ENCODE measurements at regions not wholly inside any gene's neighbourhood (a gene's known extent, or its start where the extent isn't known, plus 50 kb on each side); places are given as distances from the start of the nearest gene placed in this dataset.

DNA sequence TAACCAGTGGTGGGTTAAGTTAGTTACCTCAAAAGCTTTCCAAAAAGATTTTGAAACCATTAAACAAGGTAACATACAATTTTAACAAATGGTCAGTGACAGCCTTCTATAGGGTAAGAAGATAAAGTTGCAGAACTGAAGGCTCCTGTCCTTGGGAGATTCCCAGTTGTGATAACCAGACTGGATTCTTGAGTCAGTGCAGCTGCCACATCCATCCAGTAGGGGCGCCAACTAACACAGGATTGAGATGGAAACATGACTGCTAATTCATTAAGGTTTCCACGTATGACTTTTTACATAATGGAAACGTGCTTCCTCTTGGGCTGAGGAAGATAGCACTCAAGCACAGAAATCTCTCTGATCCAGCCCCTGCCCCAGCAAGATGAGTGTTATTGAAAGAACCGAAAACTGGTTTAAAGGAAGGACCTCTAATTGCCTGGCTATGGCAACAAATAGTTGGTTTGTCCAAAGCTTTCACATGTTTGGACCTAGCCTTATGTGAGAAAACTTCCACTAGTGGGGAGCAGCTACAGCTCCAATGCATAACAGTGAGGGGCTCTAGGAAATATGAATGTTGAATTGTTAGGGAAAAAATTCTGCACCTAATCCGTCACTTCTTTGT lies 269.8 kb upstream of the MYOCD start:
- Mint-ChIP-seq H3K4me1 (peaks cover 9% of the 10 kb centered on the region), H3K27me3 (ENCODE audit: insufficient read depth, low read depth) (no peaks in the 10 kb centered on the region), H3K27ac (no peak overlapping the region), H3K36me3 (no peaks in the 10 kb centered on the region), H3K9me3 (peaks cover 4% of the 10 kb centered on the region), H3K4me3 (no peak overlapping the region)
- H3K27ac ChIP-seq: no peak overlapping the region
- no peak overlapping the region for H3K4me3 ChIP-seq
- no peaks in the 10 kb centered on the region for H3K27me3 ChIP-seq
- no peaks in the 10 kb centered on the region for H3F3A ChIP-seq (ENCODE audit: low read depth)
- H3K4me2 ChIP-seq: no peak overlapping the region
- no peaks in the 10 kb centered on the region for H3K4me1 ChIP-seq
- H4K20me1 ChIP-seq (ENCODE audit: low read depth): no peaks in the 10 kb centered on the region
- no peaks in the 10 kb centered on the region for H3K36me3 ChIP-seq
- no peaks in the 10 kb centered on the region for H3K79me2 ChIP-seq (ENCODE audit: low read depth)
- peak; percentile 49 for DNase-seq (ENCODE audit: low spot score)
- no peak for TF ChIP-seq EZH2phosphoT487 (IDR thresholded peaks at IDR 0.05)
- TF ChIP-seq EZH2 (IDR thresholded peaks at IDR 0.05): no peak
- TF ChIP-seq, protein P1, sequence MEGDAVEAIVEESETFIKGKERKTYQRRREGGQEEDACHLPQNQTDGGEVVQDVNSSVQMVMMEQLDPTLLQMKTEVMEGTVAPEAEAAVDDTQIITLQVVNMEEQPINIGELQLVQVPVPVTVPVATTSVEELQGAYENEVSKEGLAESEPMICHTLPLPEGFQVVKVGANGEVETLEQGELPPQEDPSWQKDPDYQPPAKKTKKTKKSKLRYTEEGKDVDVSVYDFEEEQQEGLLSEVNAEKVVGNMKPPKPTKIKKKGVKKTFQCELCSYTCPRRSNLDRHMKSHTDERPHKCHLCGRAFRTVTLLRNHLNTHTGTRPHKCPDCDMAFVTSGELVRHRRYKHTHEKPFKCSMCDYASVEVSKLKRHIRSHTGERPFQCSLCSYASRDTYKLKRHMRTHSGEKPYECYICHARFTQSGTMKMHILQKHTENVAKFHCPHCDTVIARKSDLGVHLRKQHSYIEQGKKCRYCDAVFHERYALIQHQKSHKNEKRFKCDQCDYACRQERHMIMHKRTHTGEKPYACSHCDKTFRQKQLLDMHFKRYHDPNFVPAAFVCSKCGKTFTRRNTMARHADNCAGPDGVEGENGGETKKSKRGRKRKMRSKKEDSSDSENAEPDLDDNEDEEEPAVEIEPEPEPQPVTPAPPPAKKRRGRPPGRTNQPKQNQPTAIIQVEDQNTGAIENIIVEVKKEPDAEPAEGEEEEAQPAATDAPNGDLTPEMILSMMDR (IDR thresholded peaks at IDR 0.05): peak; percentile 84
- no peak overlapping the region for H3K9ac ChIP-seq
- H2AFZ ChIP-seq (replicated peaks): no peak overlapping the region
- H3K9me3 ChIP-seq (ENCODE audit: low read depth): no peaks in the 10 kb centered on the region

DNA sequence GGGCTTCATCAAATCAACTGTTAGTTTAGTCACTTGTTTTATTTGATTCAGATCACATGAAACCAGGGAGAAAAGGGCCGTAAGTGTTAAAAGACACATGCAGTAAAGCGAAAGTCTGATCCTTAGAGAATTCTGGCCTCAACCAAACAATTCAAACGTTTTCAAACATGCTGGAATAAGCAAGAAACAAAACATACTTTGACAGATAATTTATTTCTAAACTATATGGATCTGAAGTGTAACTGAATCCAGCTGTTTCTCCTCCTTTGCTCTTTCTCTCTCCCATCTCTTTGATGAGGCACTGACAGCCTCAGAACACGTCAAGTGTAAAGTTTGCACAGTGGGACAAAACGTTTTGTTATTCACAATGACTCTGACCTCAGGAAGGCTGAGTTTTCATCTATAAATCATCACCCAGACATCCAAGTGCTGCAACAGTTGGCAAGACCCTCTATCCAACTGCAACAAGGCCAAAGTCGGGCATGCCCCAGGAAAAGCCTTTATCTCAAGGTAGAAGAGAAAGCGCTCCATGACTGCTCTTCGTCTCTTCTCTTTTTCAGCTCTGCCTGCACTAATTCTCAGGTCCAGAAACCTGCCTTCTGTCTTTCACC lies 267.1 kb upstream of the MYOCD start:
- H4K20me1 ChIP-seq (ENCODE audit: low read depth): no peaks in the 10 kb centered on the region
- TF ChIP-seq, protein P1 (IDR thresholded peaks at IDR 0.05): no peak
- TF ChIP-seq EZH2phosphoT487 (IDR thresholded peaks at IDR 0.05) (no peak), EZH2 (IDR thresholded peaks at IDR 0.05) (no peak)
- H3K27ac ChIP-seq: no peak overlapping the region
- H3K36me3 ChIP-seq: no peaks in the 10 kb centered on the region
- H3K4me3 ChIP-seq: no peak overlapping the region
- H3K9me3 ChIP-seq (ENCODE audit: low read depth): no peaks in the 10 kb centered on the region
- Mint-ChIP-seq H3K4me3 (no peak overlapping the region), H3K9me3 (peaks cover 4% of the 10 kb centered on the region), H3K4me1 (peaks cover 9% of the 10 kb centered on the region), H3K27ac (no peak overlapping the region), H3K27me3 (ENCODE audit: insufficient read depth, low read depth) (no peaks in the 10 kb centered on the region), H3K36me3 (no peaks in the 10 kb centered on the region)
- no peak overlapping the region for H3K9ac ChIP-seq
- H2AFZ ChIP-seq (replicated peaks): no peak overlapping the region
- H3K27me3 ChIP-seq: no peaks in the 10 kb centered on the region
- no peak for DNase-seq (ENCODE audit: low spot score)
- no peak overlapping the region for H3K4me2 ChIP-seq
- no peaks in the 10 kb centered on the region for H3F3A ChIP-seq (ENCODE audit: low read depth)
- no peaks in the 10 kb centered on the region for H3K79me2 ChIP-seq (ENCODE audit: low read depth)
- H3K4me1 ChIP-seq: no peaks in the 10 kb centered on the region

DNA sequence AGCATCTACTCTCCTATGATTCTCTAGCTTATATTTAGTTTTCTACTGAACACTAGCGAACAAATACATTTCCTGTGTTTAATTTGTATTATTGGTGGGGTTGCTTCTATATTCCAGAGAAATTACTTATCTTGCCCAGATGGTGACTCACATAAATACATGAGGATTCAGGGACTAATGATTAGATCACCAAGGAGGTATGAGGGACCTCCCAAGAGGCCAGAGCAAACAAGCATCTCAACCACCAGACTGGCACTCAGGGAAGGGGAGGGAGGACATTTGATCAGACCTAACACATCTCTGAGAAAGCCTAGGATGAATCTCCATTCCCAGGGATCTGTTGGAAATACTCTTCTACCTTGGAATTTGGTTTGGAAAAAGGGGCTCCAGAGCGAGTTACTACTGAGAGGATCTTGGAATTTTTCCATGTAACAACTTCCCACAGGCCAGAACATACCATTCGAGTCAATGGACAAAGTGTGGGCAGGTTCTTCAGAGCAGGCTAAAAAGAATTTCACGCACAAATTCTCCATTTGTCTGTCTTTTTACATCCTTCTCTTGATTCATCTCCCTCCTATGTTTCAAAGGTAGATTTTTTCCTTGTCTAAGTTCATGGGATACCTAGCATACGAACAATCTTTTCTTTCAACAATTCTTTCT lies 262.6 kb upstream of the MYOCD start:
- Mint-ChIP-seq H3K9me3 (no peaks in the 10 kb centered on the region), H3K4me1 (peaks cover 15% of the 10 kb centered on the region), H3K36me3 (no peaks in the 10 kb centered on the region), H3K27ac (no peak overlapping the region), H3K4me3 (no peak overlapping the region), H3K27me3 (ENCODE audit: insufficient read depth, low read depth) (no peaks in the 10 kb centered on the region)
- Histone ChIP-seq H3K27me3 (no peaks in the 10 kb centered on the region), H2AFZ (replicated peaks) (no peak overlapping the region), H3K4me1 (no peaks in the 10 kb centered on the region), H3K9ac (no peak overlapping the region), H3F3A (ENCODE audit: low read depth) (no peaks in the 10 kb centered on the region), H3K4me2 (no peak overlapping the region), H3K9me3 (ENCODE audit: low read depth) (no peaks in the 10 kb centered on the region), H3K79me2 (ENCODE audit: low read depth) (no peaks in the 10 kb centered on the region), H3K36me3 (no peaks in the 10 kb centered on the region), H3K4me3 (no peak overlapping the region), H4K20me1 (ENCODE audit: low read depth) (no peaks in the 10 kb centered on the region), H3K27ac (no peak overlapping the region)
- no peak for DNase-seq (ENCODE audit: low spot score)
- TF ChIP-seq, protein P1 (IDR thresholded peaks at IDR 0.05): no peak
- no peak for TF ChIP-seq EZH2 (IDR thresholded peaks at IDR 0.05)
- TF ChIP-seq EZH2phosphoT487 (IDR thresholded peaks at IDR 0.05): no peak

All from neural progenitor cell (in vitro differentiated cells).